Testis (tissue), 2 donors: ENCODE measurements at regions not wholly inside any gene's neighbourhood (a gene's known extent, or its start where the extent isn't known, plus 50 kb on each side); places are given as distances from the start of the nearest gene placed in this dataset.

Experiments
- POLR2A ChIP-seq: fragments of 450-650 bp; IDR thresholded peaks from one replicate; pipeline ENCODE4 v1.6.1; 2017; ENCODE audit warnings: antibody characterized with exemption, mild to moderate bottlenecking, moderate library complexity
- TF ChIP-seq, protein P1 (sequence below), 3 experiments: fragments of 450-650 bp in 2 of 3; fragments of 200-600 bp in 1 of 3; sonication (generic) in 1 of 3; IDR thresholded peaks; one replicate each; pipeline ENCODE4 v1.5.1; 2016 to 2019; ENCODE audit warnings: antibody characterized with exemption in 3 of 3, mild to moderate bottlenecking in 2 of 3, moderate library complexity in 1 of 3

DNA sequence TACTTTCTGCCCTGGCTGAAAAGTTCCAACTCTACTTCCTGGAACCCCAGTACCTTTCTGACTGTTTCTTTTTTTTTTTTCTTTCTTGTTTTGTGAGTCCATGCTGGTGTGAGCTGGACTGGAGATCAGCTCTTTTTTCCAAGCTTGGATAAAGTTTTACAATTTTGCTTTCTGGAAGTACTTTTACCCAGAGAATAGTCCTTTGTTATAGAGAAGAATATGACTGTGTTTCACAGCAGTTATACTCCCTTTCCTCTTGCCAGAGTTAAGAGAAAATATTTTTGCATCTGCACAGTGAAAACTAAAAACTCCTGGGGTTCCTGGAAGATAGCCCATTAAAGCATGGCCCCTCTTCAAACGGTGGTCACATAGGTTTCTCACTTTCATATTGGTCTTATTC, 1100.6 kb downstream of the OTOL1 start:
- TF ChIP-seq, protein P1, sequence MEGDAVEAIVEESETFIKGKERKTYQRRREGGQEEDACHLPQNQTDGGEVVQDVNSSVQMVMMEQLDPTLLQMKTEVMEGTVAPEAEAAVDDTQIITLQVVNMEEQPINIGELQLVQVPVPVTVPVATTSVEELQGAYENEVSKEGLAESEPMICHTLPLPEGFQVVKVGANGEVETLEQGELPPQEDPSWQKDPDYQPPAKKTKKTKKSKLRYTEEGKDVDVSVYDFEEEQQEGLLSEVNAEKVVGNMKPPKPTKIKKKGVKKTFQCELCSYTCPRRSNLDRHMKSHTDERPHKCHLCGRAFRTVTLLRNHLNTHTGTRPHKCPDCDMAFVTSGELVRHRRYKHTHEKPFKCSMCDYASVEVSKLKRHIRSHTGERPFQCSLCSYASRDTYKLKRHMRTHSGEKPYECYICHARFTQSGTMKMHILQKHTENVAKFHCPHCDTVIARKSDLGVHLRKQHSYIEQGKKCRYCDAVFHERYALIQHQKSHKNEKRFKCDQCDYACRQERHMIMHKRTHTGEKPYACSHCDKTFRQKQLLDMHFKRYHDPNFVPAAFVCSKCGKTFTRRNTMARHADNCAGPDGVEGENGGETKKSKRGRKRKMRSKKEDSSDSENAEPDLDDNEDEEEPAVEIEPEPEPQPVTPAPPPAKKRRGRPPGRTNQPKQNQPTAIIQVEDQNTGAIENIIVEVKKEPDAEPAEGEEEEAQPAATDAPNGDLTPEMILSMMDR (IDR thresholded peaks at IDR 0.05): no peak
- no peak for TF ChIP-seq POLR2A
